Mesenchymal stem cell (in vitro differentiated cells and primary cell): ENCODE measurements at regions not wholly inside any gene's neighbourhood (a gene's known extent, or its start where the extent isn't known, plus 50 kb on each side); places are given as distances from the start of the nearest gene placed in this dataset.

Source experiments
- DNase-seq: peaks from one replicate; pipeline ENCODE4 v3.0.0-alpha.2; 2013
- H2AFZ ChIP-seq: one replicate; pipeline ENCODE4 v1.6.1; 2013; ENCODE audit warnings: low read depth, mild to moderate bottlenecking, control low read depth, inconsistent platforms, low read length, moderate library complexity
- H2AK5ac ChIP-seq: 2 replicates; pipeline ENCODE4 v1.6.1; 2013; ENCODE audit warnings: low read length, moderate library complexity, mild to moderate bottlenecking, inconsistent platforms; ENCODE audit not compliant: severe bottlenecking
- H2BK120ac ChIP-seq: one replicate; pipeline ENCODE4 v1.6.1; 2013; ENCODE audit warnings: low read depth, mild to moderate bottlenecking, inconsistent platforms, low read length, moderate library complexity
- H2BK12ac ChIP-seq, 2 experiments: one replicate each; pipeline ENCODE4 v1.6.1; 2013; ENCODE audit warnings: inconsistent platforms in 2 of 2, low read length in 2 of 2, mild to moderate bottlenecking in 2 of 2, moderate library complexity in 2 of 2, control low read depth in 1 of 2
- H2BK15ac ChIP-seq: one replicate; pipeline ENCODE4 v1.6.1; 2013; ENCODE audit warnings: mild to moderate bottlenecking, low read depth, inconsistent platforms; ENCODE audit not compliant: poor library complexity, severe bottlenecking
- H2BK5ac ChIP-seq: 2 replicates; pipeline ENCODE4 v1.6.1; 2013; ENCODE audit warnings: low read depth, mild to moderate bottlenecking, low read length, control low read depth, inconsistent platforms; ENCODE audit not compliant: poor library complexity, severe bottlenecking
- H3K14ac ChIP-seq, 2 experiments: one replicate each; pipeline ENCODE4 v1.6.1; 2013; ENCODE audit warnings: inconsistent platforms in 2 of 2, low read length in 2 of 2, control low read depth in 1 of 2, mild to moderate bottlenecking in 1 of 2, moderate library complexity in 1 of 2
- H3K18ac ChIP-seq, 2 experiments: one replicate each; pipeline ENCODE4 v1.6.1; 2013; ENCODE audit warnings: inconsistent platforms in 2 of 2, low read length in 2 of 2, control low read depth in 1 of 2, low read depth in 1 of 2, mild to moderate bottlenecking in 1 of 2
- H3K23ac ChIP-seq, 2 experiments: one replicate each; pipeline ENCODE4 v1.6.1; 2013; ENCODE audit warnings: inconsistent platforms in 2 of 2, low read length in 2 of 2, mild to moderate bottlenecking in 2 of 2, moderate library complexity in 2 of 2, control low read depth in 1 of 2
- H3K27ac ChIP-seq: 2 replicates; pipeline ENCODE4 v1.5.1; 2013; ENCODE audit warnings: mild to moderate bottlenecking, moderate library complexity, low read length, control low read depth, inconsistent platforms; ENCODE audit not compliant: poor library complexity, severe bottlenecking
- H3K27me3 ChIP-seq, 2 experiments: 2 replicates each; pipeline versions ENCODE4 v1.6.1 to v1.7.0; 2013; ENCODE audit warnings: low read length in 2 of 2, mild to moderate bottlenecking in 2 of 2, moderate library complexity in 2 of 2, control low read depth in 1 of 2, inconsistent platforms in 1 of 2; ENCODE audit not compliant: control insufficient read depth in 1 of 2, insufficient read depth in 1 of 2
- H3K36me3 ChIP-seq, 2 experiments: 2 replicates each; pipeline versions ENCODE4 v1.6.1 to v1.7.0; 2013; ENCODE audit warnings: low read length in 2 of 2, control low read depth in 1 of 2, inconsistent platforms in 1 of 2, low read depth in 1 of 2, mild to moderate bottlenecking in 1 of 2; ENCODE audit not compliant: insufficient read depth in 2 of 2, control insufficient read depth in 1 of 2
- H3K4ac ChIP-seq, 2 experiments: one replicate each; pipeline ENCODE4 v1.6.1; 2013; ENCODE audit warnings: inconsistent platforms in 2 of 2, low read length in 2 of 2, mild to moderate bottlenecking in 2 of 2, moderate library complexity in 2 of 2, control low read depth in 1 of 2, low read depth in 1 of 2
- H3K4me1 ChIP-seq: 2 replicates; pipeline ENCODE4 v1.6.1; 2013; ENCODE audit warnings: low read depth, low read length, control low read depth; ENCODE audit not compliant: control insufficient read depth, insufficient read depth
- H3K4me2 ChIP-seq: 2 replicates; pipeline ENCODE4 v1.6.1; 2013; ENCODE audit warnings: low read length, mild to moderate bottlenecking, inconsistent platforms; ENCODE audit not compliant: poor library complexity, severe bottlenecking
- H3K4me3 ChIP-seq, 2 experiments: 2 replicates each; pipeline versions ENCODE4 v1.5.1 to v1.7.0; 2013; ENCODE audit warnings: low read length in 2 of 2, mild to moderate bottlenecking in 2 of 2, control low read depth in 1 of 2, low read depth in 1 of 2; ENCODE audit not compliant: insufficient read depth in 1 of 2
- H3K79me1 ChIP-seq: replicated peaks from 2 replicates; pipeline ENCODE4 v1.6.1; 2013; ENCODE audit warnings: mild to moderate bottlenecking, control low read depth, low read length, inconsistent platforms; ENCODE audit not compliant: poor library complexity, severe bottlenecking
- H3K9ac ChIP-seq: 2 replicates; pipeline ENCODE4 v1.7.0; 2013; ENCODE audit warnings: mild to moderate bottlenecking, low read length, moderate library complexity
- H3K9me3 ChIP-seq: 2 replicates; pipeline ENCODE4 v1.7.0; 2013; ENCODE audit warnings: mild to moderate bottlenecking, low read length; ENCODE audit not compliant: control insufficient read depth
- H4K8ac ChIP-seq: one replicate; pipeline ENCODE4 v1.6.1; 2013; ENCODE audit warnings: inconsistent platforms, mild to moderate bottlenecking, low read length, moderate library complexity
- H4K91ac ChIP-seq: one replicate; pipeline ENCODE4 v1.6.1; 2013; ENCODE audit warnings: mild to moderate bottlenecking, low read length, inconsistent platforms
- WGBS: methylation state at CpG from one replicate; pipeline ENCODE4 v1.1.7; 2013; ENCODE audit warnings: mixed read lengths; 5-methylcytosine and 5-hydroxymethylcytosine counted together

DNA sequence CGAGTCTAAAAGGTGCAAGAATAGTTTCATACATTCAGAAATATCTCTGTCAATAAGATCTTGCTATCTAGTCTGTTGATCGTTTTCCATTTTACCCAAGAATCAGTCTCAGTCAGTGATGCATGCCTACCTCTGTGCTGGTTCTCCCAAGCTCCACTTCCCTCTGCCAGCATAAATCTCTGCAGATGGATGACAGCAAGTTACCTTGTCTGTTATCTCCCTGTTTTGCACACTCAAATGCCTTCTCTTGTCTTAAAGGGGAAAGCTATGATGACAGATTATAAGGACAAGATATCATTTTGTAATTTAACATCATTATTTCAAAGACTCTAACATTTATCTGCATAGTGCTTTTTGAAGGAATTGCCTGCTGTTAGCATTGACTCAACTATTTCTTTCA, 802.1 kb upstream of the SEMA6A start:
- H2AFZ ChIP-seq = no peak overlapping the region
- H3K9me3 ChIP-seq = no peaks in the 10 kb centered on the region
- H3K18ac ChIP-seq = no peak overlapping the region
- H3K4ac ChIP-seq = no peak overlapping the region
- no peak for DNase-seq
- no peaks in the 10 kb centered on the region for H3K79me1 ChIP-seq
- no peak overlapping the region for H2BK15ac ChIP-seq
- no peak overlapping the region for H3K4me2 ChIP-seq
- H2BK5ac ChIP-seq = no peak overlapping the region
- H3K23ac ChIP-seq = no peak overlapping the region
- H2BK12ac ChIP-seq = no peak overlapping the region
- no peaks in the 10 kb centered on the region for H3K4me1 ChIP-seq
- no peak overlapping the region for H3K27ac ChIP-seq
- no peak overlapping the region for H4K8ac ChIP-seq
- no peak overlapping the region for H2BK120ac ChIP-seq
- H3K4me3 ChIP-seq = no peak overlapping the region
- H3K14ac ChIP-seq = no peak overlapping the region
- H3K9ac ChIP-seq = no peak overlapping the region
- no peaks in the 10 kb centered on the region for H3K36me3 ChIP-seq
- WGBS = 48% methylated on average over 2 of the region's 2 CpGs
- H4K91ac ChIP-seq = no peak overlapping the region
- no peak overlapping the region for H2AK5ac ChIP-seq
- H3K27me3 ChIP-seq = no peaks in the 10 kb centered on the region

DNA sequence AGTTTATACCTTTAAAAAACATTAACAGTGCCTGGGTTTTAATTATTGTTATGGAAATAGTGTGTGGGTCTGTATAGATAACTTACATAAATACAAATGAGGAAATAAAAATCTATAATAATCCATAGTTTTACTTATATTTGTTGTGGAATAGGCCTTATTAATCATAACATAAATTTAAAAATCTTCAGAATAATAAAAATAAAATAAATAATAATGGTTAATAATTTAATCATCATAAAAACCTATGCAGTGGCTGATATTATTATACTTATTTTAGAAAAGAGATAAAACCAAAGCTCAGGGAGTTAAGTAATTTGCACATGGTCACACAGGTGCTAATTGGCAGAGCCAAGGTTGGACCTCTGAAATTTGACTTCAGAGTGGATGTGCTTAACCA, 785.3 kb upstream of the SEMA6A start:
- no peak overlapping the region for H2BK15ac ChIP-seq
- no peak overlapping the region for H2AK5ac ChIP-seq
- no peak overlapping the region for H4K8ac ChIP-seq
- H2AFZ ChIP-seq = no peak overlapping the region
- no peak overlapping the region for H2BK12ac ChIP-seq
- no peak overlapping the region for H3K4me3 ChIP-seq
- H3K27ac ChIP-seq = no peak overlapping the region
- H3K79me1 ChIP-seq = no peaks in the 10 kb centered on the region
- H3K4me2 ChIP-seq = no peak overlapping the region
- H3K27me3 ChIP-seq = no peaks in the 10 kb centered on the region
- H3K14ac ChIP-seq = no peak overlapping the region
- no peaks in the 10 kb centered on the region for H3K36me3 ChIP-seq
- no peak for DNase-seq
- H3K9me3 ChIP-seq = no peaks in the 10 kb centered on the region
- no peak overlapping the region for H2BK120ac ChIP-seq
- H3K4ac ChIP-seq = no peak overlapping the region
- H3K9ac ChIP-seq = no peak overlapping the region
- H3K23ac ChIP-seq = no peak overlapping the region
- no peak overlapping the region for H4K91ac ChIP-seq
- no peak overlapping the region for H3K18ac ChIP-seq
- no peaks in the 10 kb centered on the region for H3K4me1 ChIP-seq
- no peak overlapping the region for H2BK5ac ChIP-seq

DNA sequence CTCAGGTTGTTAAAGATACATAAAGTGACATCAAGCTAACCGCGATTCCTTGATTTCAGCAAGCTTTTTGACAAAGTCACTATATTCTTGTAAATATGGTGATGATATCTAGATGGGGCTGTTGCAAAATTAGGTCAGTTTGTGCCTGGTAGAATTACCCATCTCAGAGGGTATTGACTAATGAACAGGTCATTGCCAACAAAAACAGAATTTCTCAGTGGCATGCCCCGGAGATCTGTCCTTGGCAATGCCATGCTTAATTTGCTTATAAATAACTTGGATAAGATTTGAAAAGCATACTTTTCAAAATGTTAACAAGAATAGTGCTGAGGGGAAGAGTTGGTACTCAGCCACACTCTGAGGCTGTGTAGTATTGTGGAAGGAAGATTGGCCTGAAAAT, 783.3 kb upstream of the SEMA6A start:
- WGBS = 100% methylated on average over 3 of the region's 3 CpGs
- Histone ChIP-seq H2BK15ac (no peak overlapping the region), H3K4me2 (no peak overlapping the region), H2BK12ac (no peak overlapping the region), H3K4me1 (no peaks in the 10 kb centered on the region), H3K27ac (no peak overlapping the region), H3K9ac (no peak overlapping the region), H3K4ac (no peak overlapping the region), H2BK5ac (no peak overlapping the region), H3K4me3 (no peak overlapping the region), H4K8ac (no peak overlapping the region), H2BK120ac (no peak overlapping the region), H4K91ac (no peak overlapping the region), H3K14ac (no peak overlapping the region), H3K79me1 (no peaks in the 10 kb centered on the region), H3K27me3 (no peaks in the 10 kb centered on the region), H3K18ac (no peak overlapping the region), H2AFZ (no peak overlapping the region), H3K9me3 (no peaks in the 10 kb centered on the region), H2AK5ac (no peak overlapping the region), H3K36me3 (no peaks in the 10 kb centered on the region), H3K23ac (no peak overlapping the region)
- no peak for DNase-seq

DNA sequence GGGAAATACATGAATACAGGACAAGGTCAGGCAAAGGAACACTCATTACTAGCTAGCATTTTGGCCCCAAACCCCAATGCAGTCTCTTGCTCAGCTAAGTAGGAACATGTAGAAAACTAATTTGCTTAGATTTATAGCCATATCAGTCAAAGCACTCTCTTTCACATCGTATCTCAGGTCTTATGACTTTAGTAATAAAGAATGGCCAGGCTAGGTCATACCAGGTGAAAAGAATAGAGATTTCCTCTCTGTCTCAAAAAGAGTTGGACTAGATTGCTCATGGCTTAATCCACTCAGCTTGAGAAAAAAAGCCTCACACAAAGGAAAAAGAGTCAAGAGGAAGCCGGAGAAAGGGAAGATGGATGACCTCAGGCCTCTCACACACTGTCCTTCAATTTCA, 772.7 kb upstream of the SEMA6A start:
- no peak for DNase-seq
- no peak overlapping the region for H2BK120ac ChIP-seq
- H3K9ac ChIP-seq = no peak overlapping the region
- H3K79me1 ChIP-seq = no peaks in the 10 kb centered on the region
- no peak overlapping the region for H3K27ac ChIP-seq
- H3K4ac ChIP-seq = no peak overlapping the region
- no peak overlapping the region for H3K18ac ChIP-seq
- no peak overlapping the region for H2BK12ac ChIP-seq
- H2BK15ac ChIP-seq = no peak overlapping the region
- H4K8ac ChIP-seq = no peak overlapping the region
- no peak overlapping the region for H2BK5ac ChIP-seq
- H4K91ac ChIP-seq = no peak overlapping the region
- H3K36me3 ChIP-seq = no peaks in the 10 kb centered on the region
- H3K23ac ChIP-seq = no peak overlapping the region
- no peaks in the 10 kb centered on the region for H3K4me1 ChIP-seq
- H2AK5ac ChIP-seq = no peak overlapping the region
- H2AFZ ChIP-seq = no peak overlapping the region
- H3K9me3 ChIP-seq = peaks cover 5% of the 10 kb centered on the region
- no peak overlapping the region for H3K4me2 ChIP-seq
- no CpG with 5 or more reads among the region's 2 CpGs for WGBS
- H3K27me3 ChIP-seq = no peaks in the 10 kb centered on the region
- H3K4me3 ChIP-seq = no peak overlapping the region
- H3K14ac ChIP-seq = no peak overlapping the region
